ENCODE measurements at regions not wholly inside any gene's neighbourhood (a gene's known extent, or its start where the extent isn't known, plus 50 kb on each side); places are given as distances from the start of the nearest gene placed in this dataset.

- TF ChIP-seq HNF4G (IDR thresholded peaks at IDR 0.05; ENCODE audit: borderline replicate concordance, low read depth, low read length) (peak; percentile 80), HNF4G (CRISPR knock-in tag; IDR thresholded peaks at IDR 0.05; ENCODE audit: borderline replicate concordance, low read depth) (peak; percentile 41; the same call in 1 of the 2 replicates), ZNF124 (CRISPR knock-in tag; IDR thresholded peaks at IDR 0.05) (no peak), CBX1 (IDR thresholded peaks at IDR 0.05; ENCODE audit: low read depth) (no peak)
Measured at GRCh38 chr17:64787255-64787920, 125.3 kb upstream of the SMURF2 start (continued).

- FAIRE-seq (no peak), ATAC-seq (no peak), DNase-seq (ENCODE audit: low spot score) (no peak)
- Histone ChIP-seq H3K4me3 (replicated peaks in 1 of 3; ENCODE audit: insufficient read depth in 1 of 3, low read depth in 2 of 3, low read length in 3 of 3) (no peak overlapping the region), H3K36me3 (replicated peaks in 1 of 2; ENCODE audit: control insufficient read depth in 1 of 2, insufficient read depth in 2 of 2, low read length in 2 of 2) (no peaks in the 10 kb centered on the region; a peak in 2 of 5 replicates), H3K27ac (ENCODE audit: extremely low read length, insufficient read depth, low read length) (no peak overlapping the region), H4K20me1 (ENCODE audit: insufficient read depth, low read length) (no peaks in the 10 kb centered on the region), H3K27me3 (ENCODE audit: control insufficient read depth in 1 of 2, insufficient read depth in 2 of 2, low read length in 2 of 2) (no peaks in the 10 kb centered on the region), H2AFZ (ENCODE audit: low read length) (no peak overlapping the region), H3K4me2 (ENCODE audit: low read depth, low read length) (no peak overlapping the region), H3K9ac (ENCODE audit: insufficient read depth, low read depth, low read length) (no peak overlapping the region), H3K4me1 (ENCODE audit: insufficient read depth, low read length) (peaks cover 21% of the 10 kb centered on the region), H3K9me3 (ENCODE audit: low read length) (no peaks in the 10 kb centered on the region), H3K79me2 (ENCODE audit: insufficient read depth, low read length) (no peaks in the 10 kb centered on the region)
- CTCF ChIA-PET (ENCODE audit: low intra/inter-chr PET ratio, low total read pairs): no interaction called here
- BruUV-seq (replicated peaks): no TSS peak
- WGBS (ENCODE audit: low lambda C conversion rate): 98% methylated on average over 12 of the region's 12 CpGs
- in situ Hi-C loops (cut with HindIII; ENCODE audit: extremely low pct_ligation_motif_present, low pct_unique_long_range_greater_than_20kb): no loop called here
- intact Hi-C loops (cut with micrococcal nuclease; ENCODE audit: unreplicated experiment): no loop called here
- POLR2A ChIA-PET: interaction anchor here (1.9 kb wide), 1 partner anchor 9 kb away, joined by 16 read pairs; no protein-coding TSS in a partner anchor
- no peak for TF ChIP-seq ZKSCAN1 (IDR thresholded peaks at IDR 0.05; ENCODE audit: low read length)
- TF ChIP-seq FOXP4 (CRISPR knock-in tag; IDR thresholded peaks at IDR 0.05): no peak
- no peak for TF ChIP-seq TFAP4 (IDR thresholded peaks at IDR 0.05; ENCODE audit: borderline replicate concordance, low read depth)
- TF ChIP-seq ZNF776 (CRISPR knock-in tag; IDR thresholded peaks at IDR 0.05): no peak
- TF ChIP-seq ZNF644 (CRISPR knock-in tag; IDR thresholded peaks at IDR 0.05; ENCODE audit: low read depth): no peak
- no peak for TF ChIP-seq HMGXB3 (CRISPR knock-in tag; IDR thresholded peaks at IDR 0.05; ENCODE audit: borderline replicate concordance)
Measured at GRCh38 chr17:64786337-64786736, 124.2 kb upstream of the SMURF2 start.

All from HepG2 (cell line).